ENCODE measurements at regions not wholly inside any gene's neighbourhood (a gene's known extent, or its start where the extent isn't known, plus 50 kb on each side); places are given as distances from the start of the nearest gene placed in this dataset.

DNA sequence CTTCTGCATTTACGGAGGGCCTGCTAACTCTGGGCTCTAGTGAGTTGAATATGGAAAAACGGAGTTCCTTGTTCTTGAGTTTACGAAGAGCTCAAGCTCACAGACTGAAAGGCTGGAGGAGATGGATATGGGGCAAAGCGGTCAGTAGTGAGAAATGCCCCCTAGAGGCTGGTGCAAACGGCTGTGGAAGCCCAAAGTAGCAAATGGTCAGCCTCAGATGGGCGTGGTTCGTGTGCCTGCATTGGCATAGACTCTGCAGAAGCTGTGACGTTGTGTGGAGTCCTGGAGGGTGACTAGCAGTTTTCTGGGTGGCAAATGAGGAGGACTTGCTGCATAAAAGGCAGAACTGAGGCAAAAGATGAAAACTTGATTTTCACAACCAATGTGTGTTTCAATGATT lies 93.6 kb upstream of the TWIST2 start:
- no peaks in the 10 kb centered on the region for H3K79me2 ChIP-seq (ENCODE audit: low read length)
- no peak overlapping the region for H3K4me2 ChIP-seq (ENCODE audit: low read depth, low read length, poor library complexity, severe bottlenecking)
- no peaks in the 10 kb centered on the region for H3K9me3 ChIP-seq (ENCODE audit: low read length)
- H3K9me2 ChIP-seq (replicated peaks; ENCODE audit: insufficient read depth, low read length) = no peaks in the 10 kb centered on the region
- H3K27me3 ChIP-seq (ENCODE audit: low read length) = no peaks in the 10 kb centered on the region
- peak; percentile 38 for DNase-seq
- no peak overlapping the region for H3K27ac ChIP-seq (ENCODE audit: low read length)
- no peaks in the 10 kb centered on the region for H3K36me3 ChIP-seq (ENCODE audit: insufficient read depth, low read length)
- no peak overlapping the region for H3K4me3 ChIP-seq (ENCODE audit: low read length)
- no peak overlapping the region for H3K9ac ChIP-seq (ENCODE audit: low read length)
- no peak overlapping the region for H2AFZ ChIP-seq (ENCODE audit: low read length)
- no peaks in the 10 kb centered on the region for H4K20me1 ChIP-seq (ENCODE audit: insufficient read depth, low read depth, low read length)
- no peaks in the 10 kb centered on the region for H3K4me1 ChIP-seq (ENCODE audit: low read length)

- Histone ChIP-seq H3K4me3 (ENCODE audit: low read length) (no peak overlapping the region), H3K79me2 (ENCODE audit: low read length) (no peaks in the 10 kb centered on the region), H3K27ac (ENCODE audit: low read length) (no peak overlapping the region), H3K27me3 (ENCODE audit: low read length) (no peaks in the 10 kb centered on the region), H3K9me3 (ENCODE audit: low read length) (no peaks in the 10 kb centered on the region), H3K4me1 (ENCODE audit: low read length) (no peaks in the 10 kb centered on the region), H3K36me3 (ENCODE audit: insufficient read depth, low read length) (no peaks in the 10 kb centered on the region), H2AFZ (ENCODE audit: low read length) (no peak overlapping the region), H4K20me1 (ENCODE audit: insufficient read depth, low read depth, low read length) (no peaks in the 10 kb centered on the region), H3K9me2 (replicated peaks; ENCODE audit: insufficient read depth, low read length) (no peaks in the 10 kb centered on the region), H3K4me2 (ENCODE audit: low read depth, low read length, poor library complexity, severe bottlenecking) (no peak overlapping the region), H3K9ac (ENCODE audit: low read length) (no peak overlapping the region)
- DNase-seq = peak; percentile 32
Observed at GRCh38 chr2:238761868-238762267, 86.0 kb upstream of the TWIST2 start.

DNA sequence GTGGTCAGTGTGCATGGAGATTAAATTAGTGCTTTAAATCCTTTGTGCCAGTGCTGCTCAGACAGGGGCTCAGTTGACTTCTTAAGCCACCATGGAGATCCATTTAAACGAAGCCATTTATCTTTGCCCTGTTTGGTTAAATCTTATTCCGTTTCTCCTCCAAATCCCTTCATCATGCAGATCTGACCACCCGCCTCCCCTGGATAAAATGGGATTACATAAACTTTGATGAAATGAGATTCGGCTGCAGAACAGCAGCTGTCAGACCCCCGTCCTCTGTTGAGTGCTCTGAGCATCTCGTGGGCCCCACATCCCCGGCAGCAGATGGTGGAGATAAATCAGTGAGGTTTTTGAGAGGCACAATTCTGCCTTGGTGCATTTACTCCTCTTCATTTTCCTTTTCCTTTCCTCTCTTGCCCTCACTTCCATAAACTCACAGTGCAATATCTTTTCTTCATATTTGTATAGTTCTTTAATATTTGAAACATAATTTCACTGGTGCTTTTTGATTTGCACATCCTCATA lies 84.4 kb upstream of the TWIST2 start:
- Histone ChIP-seq H3K79me2 (ENCODE audit: low read length) (no peaks in the 10 kb centered on the region), H4K20me1 (ENCODE audit: insufficient read depth, low read depth, low read length) (no peaks in the 10 kb centered on the region), H3K4me1 (ENCODE audit: low read length) (no peaks in the 10 kb centered on the region), H3K27me3 (ENCODE audit: low read length) (no peaks in the 10 kb centered on the region), H3K9ac (ENCODE audit: low read length) (no peak overlapping the region), H3K4me3 (ENCODE audit: low read length) (no peak overlapping the region), H3K9me2 (replicated peaks; ENCODE audit: insufficient read depth, low read length) (no peaks in the 10 kb centered on the region), H3K4me2 (ENCODE audit: low read depth, low read length, poor library complexity, severe bottlenecking) (no peak overlapping the region), H2AFZ (ENCODE audit: low read length) (no peak overlapping the region), H3K27ac (ENCODE audit: low read length) (no peak overlapping the region), H3K9me3 (ENCODE audit: low read length) (no peaks in the 10 kb centered on the region), H3K36me3 (ENCODE audit: insufficient read depth, low read length) (no peaks in the 10 kb centered on the region)
- no peak for DNase-seq

DNA sequence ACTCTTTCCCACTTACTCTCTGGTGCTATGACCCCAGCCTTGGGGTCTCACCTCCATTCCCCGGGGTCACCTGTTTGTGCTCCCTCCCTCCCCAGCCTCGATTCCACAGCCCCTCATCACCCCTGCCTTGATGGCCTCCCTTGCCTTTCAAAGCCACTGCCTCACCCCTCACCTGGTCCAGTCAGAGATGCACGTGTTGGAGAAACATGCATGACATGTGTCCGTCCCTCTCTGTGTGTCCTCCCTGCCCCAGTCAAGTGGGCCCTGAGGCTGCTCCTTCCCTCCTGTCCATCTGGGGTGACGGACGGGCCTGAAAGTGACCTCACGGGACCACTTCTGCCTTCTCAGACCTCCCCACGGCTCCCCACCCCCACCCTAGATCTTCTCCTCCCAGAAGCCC lies 82.3 kb upstream of the TWIST2 start:
- H3K4me1 ChIP-seq (ENCODE audit: low read length) = no peaks in the 10 kb centered on the region
- H3K79me2 ChIP-seq (ENCODE audit: low read length) = no peaks in the 10 kb centered on the region
- H3K9me2 ChIP-seq (replicated peaks; ENCODE audit: insufficient read depth, low read length) = no peaks in the 10 kb centered on the region
- no peaks in the 10 kb centered on the region for H3K9me3 ChIP-seq (ENCODE audit: low read length)
- no peak overlapping the region for H3K4me2 ChIP-seq (ENCODE audit: low read depth, low read length, poor library complexity, severe bottlenecking)
- no peak overlapping the region for H3K4me3 ChIP-seq (ENCODE audit: low read length)
- no peaks in the 10 kb centered on the region for H4K20me1 ChIP-seq (ENCODE audit: insufficient read depth, low read depth, low read length)
- H2AFZ ChIP-seq (ENCODE audit: low read length) = no peak overlapping the region
- H3K36me3 ChIP-seq (ENCODE audit: insufficient read depth, low read length) = no peaks in the 10 kb centered on the region
- no peak overlapping the region for H3K27ac ChIP-seq (ENCODE audit: low read length)
- H3K9ac ChIP-seq (ENCODE audit: low read length) = no peak overlapping the region
- peak; percentile 12 for DNase-seq
- no peaks in the 10 kb centered on the region for H3K27me3 ChIP-seq (ENCODE audit: low read length)

DNA sequence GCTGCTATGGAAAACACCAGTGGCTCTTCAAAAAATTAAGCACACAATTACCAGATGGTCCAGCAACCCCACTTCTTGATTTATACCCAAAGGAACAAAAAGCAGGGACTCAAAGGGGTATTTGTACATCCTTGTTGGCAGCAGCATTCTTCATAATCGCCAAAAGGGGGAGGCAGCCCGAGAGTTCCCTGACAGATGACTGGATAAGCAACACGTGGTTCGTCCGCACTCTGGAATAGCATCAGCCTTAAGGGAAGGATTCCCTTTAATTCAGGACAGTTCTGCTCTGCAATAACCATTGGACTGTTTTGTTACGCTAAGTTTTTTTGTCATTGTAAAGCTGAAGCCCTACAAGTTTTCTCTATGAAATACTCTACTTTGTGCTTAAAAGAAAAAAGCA lies 76.7 kb upstream of the TWIST2 start:
- Histone ChIP-seq H3K79me2 (ENCODE audit: low read length) (no peaks in the 10 kb centered on the region), H3K4me3 (ENCODE audit: low read length) (no peak overlapping the region), H3K36me3 (ENCODE audit: insufficient read depth, low read length) (no peaks in the 10 kb centered on the region), H3K27ac (ENCODE audit: low read length) (no peak overlapping the region), H4K20me1 (ENCODE audit: insufficient read depth, low read depth, low read length) (no peaks in the 10 kb centered on the region), H2AFZ (ENCODE audit: low read length) (no peak overlapping the region), H3K4me1 (ENCODE audit: low read length) (peaks cover 9% of the 10 kb centered on the region), H3K27me3 (ENCODE audit: low read length) (no peaks in the 10 kb centered on the region), H3K4me2 (ENCODE audit: low read depth, low read length, poor library complexity, severe bottlenecking) (no peak overlapping the region), H3K9ac (ENCODE audit: low read length) (no peak overlapping the region), H3K9me2 (replicated peaks; ENCODE audit: insufficient read depth, low read length) (no peaks in the 10 kb centered on the region), H3K9me3 (ENCODE audit: low read length) (no peaks in the 10 kb centered on the region)
- no peak for DNase-seq

DNA sequence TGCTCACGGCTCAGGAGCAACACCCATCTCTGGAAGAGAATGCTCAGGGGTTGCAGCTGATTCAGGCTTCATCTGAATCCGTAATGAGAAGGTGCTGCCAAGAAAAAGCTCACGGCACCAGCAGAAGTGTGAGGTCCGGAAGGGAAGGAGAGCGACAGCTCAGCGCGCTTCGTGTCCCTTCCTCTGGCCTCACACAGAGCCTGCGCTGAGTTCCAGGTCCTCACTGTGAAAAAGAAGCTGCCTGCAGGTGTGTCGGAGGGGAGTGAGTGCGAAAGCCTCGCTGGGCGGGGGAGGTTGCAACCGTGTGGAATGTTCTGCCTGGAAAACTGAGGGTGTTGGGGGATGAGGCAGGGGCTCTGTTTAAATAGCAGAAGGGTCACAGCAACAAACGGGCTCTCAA lies 76.2 kb upstream of the TWIST2 start:
- Histone ChIP-seq H3K9me2 (replicated peaks; ENCODE audit: insufficient read depth, low read length) (no peaks in the 10 kb centered on the region), H3K9ac (ENCODE audit: low read length) (no peak overlapping the region), H3K27ac (ENCODE audit: low read length) (no peak overlapping the region)

GRCh38 chr2:238772635-238773297 lies 75.1 kb upstream of the TWIST2 start:
- Histone ChIP-seq H3K4me2 (ENCODE audit: low read depth, low read length, poor library complexity, severe bottlenecking) (no peak overlapping the region), H3K9me3 (ENCODE audit: low read length) (no peaks in the 10 kb centered on the region), H3K36me3 (ENCODE audit: insufficient read depth, low read length) (no peaks in the 10 kb centered on the region), H3K4me3 (ENCODE audit: low read length) (no peak overlapping the region), H3K27ac (ENCODE audit: low read length) (no peak overlapping the region), H3K27me3 (ENCODE audit: low read length) (no peaks in the 10 kb centered on the region), H3K79me2 (ENCODE audit: low read length) (no peaks in the 10 kb centered on the region), H3K9ac (ENCODE audit: low read length) (no peak overlapping the region), H2AFZ (ENCODE audit: low read length) (no peak overlapping the region), H3K9me2 (replicated peaks; ENCODE audit: insufficient read depth, low read length) (no peaks in the 10 kb centered on the region), H3K4me1 (ENCODE audit: low read length) (peaks cover 21% of the 10 kb centered on the region), H4K20me1 (ENCODE audit: insufficient read depth, low read depth, low read length) (no peaks in the 10 kb centered on the region)
- no peak for DNase-seq

More for the DNA sequence above, 76.2 kb upstream of the TWIST2 start:
- Histone ChIP-seq H3K9me3 (ENCODE audit: low read length) (no peaks in the 10 kb centered on the region), H3K4me1 (ENCODE audit: low read length) (peaks cover 13% of the 10 kb centered on the region), H2AFZ (ENCODE audit: low read length) (no peak overlapping the region), H3K36me3 (ENCODE audit: insufficient read depth, low read length) (no peaks in the 10 kb centered on the region), H3K4me3 (ENCODE audit: low read length) (no peak overlapping the region), H3K27me3 (ENCODE audit: low read length) (no peaks in the 10 kb centered on the region), H4K20me1 (ENCODE audit: insufficient read depth, low read depth, low read length) (no peaks in the 10 kb centered on the region), H3K4me2 (ENCODE audit: low read depth, low read length, poor library complexity, severe bottlenecking) (no peak overlapping the region), H3K79me2 (ENCODE audit: low read length) (no peaks in the 10 kb centered on the region)
- no peak for DNase-seq

- H3K36me3 ChIP-seq (ENCODE audit: insufficient read depth, low read length) = no peaks in the 10 kb centered on the region
- no peak overlapping the region for H2AFZ ChIP-seq (ENCODE audit: low read length)
- peaks cover 28% of the 10 kb centered on the region for H3K4me1 ChIP-seq (ENCODE audit: low read length)
- H3K27ac ChIP-seq (ENCODE audit: low read length) = no peak overlapping the region
- peak; percentile 2 for DNase-seq
- H3K9me2 ChIP-seq (replicated peaks; ENCODE audit: insufficient read depth, low read length) = no peaks in the 10 kb centered on the region
- no peaks in the 10 kb centered on the region; the same call in 1 of the 2 replicates for H3K9me3 ChIP-seq (ENCODE audit: low read length)
- H3K27me3 ChIP-seq (ENCODE audit: low read length) = no peaks in the 10 kb centered on the region
- no peaks in the 10 kb centered on the region for H4K20me1 ChIP-seq (ENCODE audit: insufficient read depth, low read depth, low read length)
- no peak overlapping the region for H3K4me2 ChIP-seq (ENCODE audit: low read depth, low read length, poor library complexity, severe bottlenecking)
- H3K9ac ChIP-seq (ENCODE audit: low read length) = no peak overlapping the region
- H3K79me2 ChIP-seq (ENCODE audit: low read length) = no peaks in the 10 kb centered on the region
- no peak overlapping the region for H3K4me3 ChIP-seq (ENCODE audit: low read length)
Observed at GRCh38 chr2:238773472-238773871, 74.4 kb upstream of the TWIST2 start.

Measured in Karpas-422 (cell line).